ENCODE measurements at regions not wholly inside any gene's neighbourhood (a gene's known extent, or its start where the extent isn't known, plus 50 kb on each side); places are given as distances from the start of the nearest gene placed in this dataset.

DNA sequence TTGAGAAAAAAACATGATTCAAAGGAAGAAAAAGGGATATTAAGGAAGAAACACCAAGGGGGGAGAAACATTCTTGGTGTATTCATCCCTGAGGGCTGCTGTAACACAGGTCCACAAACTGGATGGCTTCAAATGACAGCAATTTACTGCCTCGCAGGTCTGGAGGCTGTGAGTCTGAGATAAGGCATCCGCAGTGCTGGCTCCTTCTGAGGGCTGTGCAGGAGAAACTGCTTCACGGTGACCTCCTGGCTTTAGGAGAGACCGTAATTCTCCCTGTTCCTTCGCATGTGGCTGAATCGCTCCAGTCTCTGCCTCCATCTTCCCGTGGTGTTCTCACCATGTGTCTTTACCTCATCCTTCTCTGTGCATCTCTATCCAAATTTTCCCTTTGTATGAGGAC is 490.7 kb downstream of the EIPR1 start:
- no peaks in the 10 kb centered on the region for H3K36me3 ChIP-seq (ENCODE audit: low read depth)
- peaks cover 6% of the 10 kb centered on the region for H3K9me3 ChIP-seq
- intact Hi-C loops (cut with DNase I, micrococcal nuclease), result no loop called here
- no peaks in the 10 kb centered on the region for H3K4me1 ChIP-seq (ENCODE audit: low read depth)
- H3K4me3 ChIP-seq, result no peak overlapping the region
- DNase-seq (no peak), ATAC-seq (no peak)
- no peak for TF ChIP-seq CTCF (IDR thresholded peaks at IDR 0.05)

DNA sequence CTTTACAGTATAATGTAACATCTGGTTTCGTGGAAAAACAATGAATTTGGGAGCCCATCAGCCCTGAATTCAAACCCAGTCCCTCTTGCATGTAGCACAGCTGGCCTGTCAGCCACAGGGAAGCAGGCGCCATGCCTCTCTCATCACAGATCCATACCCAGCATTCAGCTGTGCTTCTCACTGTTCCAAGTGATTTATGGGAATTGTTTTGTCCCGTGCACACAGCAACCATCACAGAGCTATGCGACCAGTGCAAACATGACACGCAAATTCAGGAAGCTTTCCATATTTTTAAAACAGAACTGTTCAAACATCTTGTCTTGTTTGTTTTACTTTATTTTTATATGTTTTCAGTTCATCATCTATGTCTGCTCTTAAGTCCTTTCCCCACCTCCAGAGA is 496.1 kb downstream of the EIPR1 start:
- DNase-seq, result no peak
- Histone ChIP-seq H3K4me3 (no peak overlapping the region), H3K4me1 (ENCODE audit: low read depth) (no peaks in the 10 kb centered on the region), H3K9me3 (peaks cover 6% of the 10 kb centered on the region), H3K36me3 (ENCODE audit: low read depth) (no peaks in the 10 kb centered on the region)
- ATAC-seq, result no peak
- intact Hi-C loops (cut with DNase I, micrococcal nuclease), result no loop called here
- no peak for TF ChIP-seq CTCF (IDR thresholded peaks at IDR 0.05)

GRCh38 chr2:2880938-2881337 is 496.7 kb downstream of the EIPR1 start:
- Histone ChIP-seq H3K4me3 (no peak overlapping the region), H3K9me3 (peaks cover 6% of the 10 kb centered on the region), H3K4me1 (ENCODE audit: low read depth) (no peaks in the 10 kb centered on the region), H3K36me3 (ENCODE audit: low read depth) (no peaks in the 10 kb centered on the region)
- intact Hi-C loops (cut with DNase I, micrococcal nuclease), result no loop called here
- DNase-seq (no peak), ATAC-seq (no peak)
- TF ChIP-seq CTCF (IDR thresholded peaks at IDR 0.05), result no peak

GRCh38 chr2:2879781-2880180 is 497.8 kb downstream of the EIPR1 start:
- ATAC-seq, result no peak
- Histone ChIP-seq H3K4me3 (no peak overlapping the region), H3K9me3 (peaks cover 6% of the 10 kb centered on the region), H3K36me3 (ENCODE audit: low read depth) (no peaks in the 10 kb centered on the region), H3K4me1 (ENCODE audit: low read depth) (no peaks in the 10 kb centered on the region)
- no peak for TF ChIP-seq CTCF (IDR thresholded peaks at IDR 0.05)
- intact Hi-C loops (cut with DNase I, micrococcal nuclease), result no loop called here
- no peak for DNase-seq

DNA sequence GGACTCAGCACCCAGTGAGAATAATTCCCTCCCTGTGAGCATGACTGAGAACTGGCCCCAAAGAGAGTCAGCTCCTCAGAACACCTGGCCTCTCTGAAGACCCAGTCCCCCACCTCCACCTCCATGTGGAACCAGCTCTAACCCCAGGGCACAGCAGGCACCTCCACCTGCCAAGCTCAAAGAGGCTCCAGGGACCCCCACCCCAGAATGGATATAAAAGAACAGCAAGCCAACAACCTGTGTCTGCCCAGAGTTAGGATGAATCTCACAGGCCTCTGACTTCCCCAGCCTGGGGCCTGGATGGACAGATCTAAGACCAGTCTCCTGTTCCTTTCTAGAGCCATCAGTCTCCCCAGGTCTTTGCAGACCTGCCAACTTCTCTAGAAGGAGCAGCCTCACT is 498.5 kb downstream of the EIPR1 start:
- Histone ChIP-seq H3K4me3 (no peak overlapping the region), H3K36me3 (ENCODE audit: low read depth) (no peaks in the 10 kb centered on the region), H3K4me1 (ENCODE audit: low read depth) (no peaks in the 10 kb centered on the region), H3K9me3 (peaks cover 6% of the 10 kb centered on the region)
- intact Hi-C loops (cut with DNase I, micrococcal nuclease), result no loop called here
- DNase-seq (no peak), ATAC-seq (no peak)
- no peak for TF ChIP-seq CTCF (IDR thresholded peaks at IDR 0.05)

DNA sequence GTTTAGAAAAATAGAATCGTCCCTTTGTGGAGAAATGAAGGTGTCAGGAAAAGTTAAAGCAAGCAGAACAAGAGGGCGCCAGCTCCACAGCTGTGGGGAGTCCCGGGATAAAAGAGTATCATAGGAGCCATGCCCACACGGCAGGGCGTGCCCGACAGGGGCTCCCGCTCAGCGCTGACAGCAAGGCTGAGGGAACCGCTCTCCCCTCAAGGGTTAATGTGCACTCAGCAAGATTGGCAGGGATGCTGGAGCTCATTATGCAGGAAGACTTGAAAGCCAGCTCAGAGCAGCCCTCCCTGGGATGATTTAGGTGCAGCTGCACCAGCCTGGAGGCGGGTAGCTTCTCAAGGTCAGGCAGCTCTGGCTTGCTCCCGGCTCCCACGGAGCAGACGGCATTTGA is 500.2 kb downstream of the EIPR1 start:
- ATAC-seq (no peak), DNase-seq (no peak)
- H3K4me3 ChIP-seq, result no peak overlapping the region
- intact Hi-C loops (cut with DNase I, micrococcal nuclease), result no loop called here
- no peaks in the 10 kb centered on the region for H3K9me3 ChIP-seq
- no peak for TF ChIP-seq CTCF (IDR thresholded peaks at IDR 0.05)
- no peaks in the 10 kb centered on the region for H3K36me3 ChIP-seq (ENCODE audit: low read depth)
- no peaks in the 10 kb centered on the region for H3K4me1 ChIP-seq (ENCODE audit: low read depth)

Data from mucosa of descending colon (tissue), 3 donors.